Bronchial epithelial cell (primary cell): ENCODE measurements at regions not wholly inside any gene's neighbourhood (a gene's known extent, or its start where the extent isn't known, plus 50 kb on each side); places are given as distances from the start of the nearest gene placed in this dataset.

ENCODE experiments used
- DNase-seq: peaks from one replicate; pipeline ENCODE4 v3.0.0-alpha.2; 2010; ENCODE audit warnings: low read depth
- FAIRE-seq: peaks from 2 replicates; lab custom pipeline; 2011; peaks lifted over from hg19 to GRCh38; lab: Jason Lieb, UNC
- H3K27me3 ChIP-seq: 2 replicates; pipeline ENCODE4 v1.5.1; 2011; ENCODE audit warnings: low read length; ENCODE audit not compliant: control insufficient read depth, insufficient read depth
- H3K36me3 ChIP-seq: 2 replicates; pipeline ENCODE4 v1.5.1; 2011; ENCODE audit warnings: low read length; ENCODE audit not compliant: control insufficient read depth, insufficient read depth
- H3K4me3 ChIP-seq: 2 replicates; pipeline ENCODE4 v1.5.1; 2011; ENCODE audit warnings: mild to moderate bottlenecking, low read depth, low read length, control low read depth
- TF ChIP-seq, protein P1 (sequence below): IDR thresholded peaks from 2 replicates; pipeline ENCODE4 v1.5.1; 2011; ENCODE audit warnings: mild to moderate bottlenecking, moderate library complexity, low read length, control low read depth, inconsistent platforms; ENCODE audit not compliant: insufficient read depth, severe bottlenecking

DNA sequence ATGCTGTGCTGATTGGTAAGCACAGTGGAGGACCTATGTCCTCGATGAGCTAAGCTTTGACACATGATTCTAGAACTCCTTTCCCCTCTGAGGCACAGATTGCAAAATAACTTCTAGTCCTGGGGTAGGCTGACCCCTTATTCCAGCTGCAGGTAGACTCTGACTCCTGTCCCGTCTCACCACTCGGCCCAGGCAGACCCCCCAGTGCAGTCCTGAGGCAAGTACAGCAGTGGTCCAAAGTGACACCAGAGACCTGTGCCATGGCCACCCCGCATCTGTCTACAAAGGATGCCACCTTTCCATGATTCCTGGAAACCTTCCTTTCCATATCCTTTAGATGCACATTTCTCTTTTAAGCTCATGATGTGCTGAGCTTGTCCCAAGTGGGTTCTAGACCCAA lies 482.5 kb downstream of the ZNF536 start:
- TF ChIP-seq, protein P1, sequence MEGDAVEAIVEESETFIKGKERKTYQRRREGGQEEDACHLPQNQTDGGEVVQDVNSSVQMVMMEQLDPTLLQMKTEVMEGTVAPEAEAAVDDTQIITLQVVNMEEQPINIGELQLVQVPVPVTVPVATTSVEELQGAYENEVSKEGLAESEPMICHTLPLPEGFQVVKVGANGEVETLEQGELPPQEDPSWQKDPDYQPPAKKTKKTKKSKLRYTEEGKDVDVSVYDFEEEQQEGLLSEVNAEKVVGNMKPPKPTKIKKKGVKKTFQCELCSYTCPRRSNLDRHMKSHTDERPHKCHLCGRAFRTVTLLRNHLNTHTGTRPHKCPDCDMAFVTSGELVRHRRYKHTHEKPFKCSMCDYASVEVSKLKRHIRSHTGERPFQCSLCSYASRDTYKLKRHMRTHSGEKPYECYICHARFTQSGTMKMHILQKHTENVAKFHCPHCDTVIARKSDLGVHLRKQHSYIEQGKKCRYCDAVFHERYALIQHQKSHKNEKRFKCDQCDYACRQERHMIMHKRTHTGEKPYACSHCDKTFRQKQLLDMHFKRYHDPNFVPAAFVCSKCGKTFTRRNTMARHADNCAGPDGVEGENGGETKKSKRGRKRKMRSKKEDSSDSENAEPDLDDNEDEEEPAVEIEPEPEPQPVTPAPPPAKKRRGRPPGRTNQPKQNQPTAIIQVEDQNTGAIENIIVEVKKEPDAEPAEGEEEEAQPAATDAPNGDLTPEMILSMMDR, result no peak
- no peak for DNase-seq
- no peak for FAIRE-seq
- Histone ChIP-seq H3K4me3 (no peak overlapping the region), H3K27me3 (no peaks in the 10 kb centered on the region), H3K36me3 (no peaks in the 10 kb centered on the region)

DNA sequence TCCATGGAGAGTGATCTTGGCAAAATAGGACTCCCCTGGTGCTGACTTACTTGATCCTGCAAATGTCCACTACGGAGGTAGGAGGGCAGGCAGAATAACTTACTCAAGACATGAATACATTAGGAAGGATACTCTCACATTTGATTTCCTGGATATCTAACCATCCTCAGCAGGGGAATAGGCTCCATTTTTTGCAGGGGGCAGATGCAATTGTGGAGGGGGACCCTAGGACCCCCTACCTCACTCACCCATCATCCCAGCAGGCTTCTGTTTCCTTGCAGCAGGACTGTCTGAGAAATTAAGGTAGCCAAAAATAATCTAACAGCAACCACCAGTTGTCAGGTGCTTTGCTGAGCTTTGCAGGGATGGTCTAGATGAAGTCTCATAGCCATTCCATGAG lies 482.0 kb downstream of the ZNF536 start:
- FAIRE-seq (no peak), DNase-seq (no peak)
- H3K36me3 ChIP-seq, result no peaks in the 10 kb centered on the region
- H3K4me3 ChIP-seq, result no peak overlapping the region
- H3K27me3 ChIP-seq, result no peaks in the 10 kb centered on the region
- TF ChIP-seq, protein P1, result no peak

GRCh38 chr19:30853036-30853435 lies 480.9 kb downstream of the ZNF536 start:
- Histone ChIP-seq H3K27me3 (no peaks in the 10 kb centered on the region), H3K36me3 (no peaks in the 10 kb centered on the region), H3K4me3 (no peak overlapping the region)
- DNase-seq (no peak), FAIRE-seq (no peak)
- TF ChIP-seq, protein P1, result no peak

- DNase-seq, result no peak
- Histone ChIP-seq H3K4me3 (no peak overlapping the region), H3K27me3 (no peaks in the 10 kb centered on the region), H3K36me3 (no peaks in the 10 kb centered on the region)
- TF ChIP-seq, protein P1, result no peak
- FAIRE-seq, result no peak
These were observed 480.0 kb downstream of the ZNF536 start for GRCh38 chr19:30852168-30852567.

DNA sequence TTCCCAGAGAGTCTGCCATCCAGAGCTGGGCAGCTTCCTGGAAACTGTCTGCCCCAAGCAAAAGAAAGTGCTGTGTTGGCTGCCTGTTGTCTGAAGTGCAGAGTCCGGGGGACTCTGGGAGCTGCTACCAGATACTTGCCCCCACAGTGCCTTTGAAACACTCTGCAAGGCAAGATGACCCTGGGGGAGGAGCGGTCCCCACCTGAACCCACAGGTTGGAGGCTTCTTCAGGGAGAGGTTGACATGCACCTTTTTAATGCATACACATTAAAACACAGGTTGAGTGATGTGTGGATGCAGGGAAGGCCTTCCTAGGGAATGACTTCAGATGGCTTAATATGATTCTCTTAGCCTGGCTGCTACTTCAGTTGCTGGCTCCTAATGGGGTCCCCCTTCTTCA lies 479.5 kb downstream of the ZNF536 start:
- DNase-seq, result no peak
- H3K36me3 ChIP-seq, result no peaks in the 10 kb centered on the region
- no peak overlapping the region for H3K4me3 ChIP-seq
- FAIRE-seq, result no peak
- TF ChIP-seq, protein P1, result no peak
- H3K27me3 ChIP-seq, result no peaks in the 10 kb centered on the region
